HL-60 (cell line): ENCODE measurements at regions not wholly inside any gene's neighbourhood (a gene's known extent, or its start where the extent isn't known, plus 50 kb on each side); places are given as distances from the start of the nearest gene placed in this dataset.

Experiments
- DNase-seq, 2 experiments: peaks; one replicate each; pipeline ENCODE4 v3.0.0-alpha.2; 2010 to 2020; ENCODE audit warnings: low read depth in 1 of 2, low spot score in 1 of 2
- H3K27ac ChIP-seq: fragments of 250-450 bp; sonication (Bioruptor Pico); replicated peaks from 2 replicates; pipeline ENCODE4 v1.5.1; 2020; ENCODE audit warnings: mild to moderate bottlenecking, moderate library complexity
- H3K27me3 ChIP-seq: fragments of 250-450 bp; sonication (Bioruptor Pico); 2 replicates; pipeline ENCODE4 v1.5.1; 2021; ENCODE audit warnings: mild to moderate bottlenecking, moderate library complexity; ENCODE audit not compliant: insufficient read depth, poor library complexity, severe bottlenecking
- H3K4me3 ChIP-seq: replicated peaks from 2 replicates; pipeline ENCODE4 v1.5.1; 2011; ENCODE audit warnings: mild to moderate bottlenecking, control low read depth, low read length; ENCODE audit not compliant: insufficient read depth
- CTCF ChIP-seq: IDR thresholded peaks from one replicate; pipeline ENCODE4 v1.5.1; 2011; ENCODE audit warnings: low read length, control low read depth, inconsistent platforms; ENCODE audit not compliant: insufficient read depth
- GABPA ChIP-seq: IDR thresholded peaks from 2 replicates; pipeline ENCODE4 v1.6.1; 2012; ENCODE audit warnings: low read depth
- POLR2AphosphoS5 ChIP-seq: IDR thresholded peaks from 2 replicates; pipeline ENCODE4 v1.6.1; 2012; ENCODE audit warnings: low read depth
- REST ChIP-seq: IDR thresholded peaks from 2 replicates; pipeline ENCODE4 v1.6.1; 2012; ENCODE audit warnings: low read depth; ENCODE audit not compliant: insufficient replicate concordance
- SPI1 ChIP-seq: IDR thresholded peaks from 2 replicates; pipeline ENCODE4 v1.6.1; 2012; ENCODE audit warnings: low read depth, mild to moderate bottlenecking, borderline replicate concordance

GRCh38 chr18:46290440-46291020 lies 186.3 kb downstream of the HAUS1 start:
- Histone ChIP-seq H3K27ac (no peak overlapping the region), H3K4me3 (no peak overlapping the region), H3K27me3 (peaks cover under 1% of the 10 kb centered on the region)
- DNase-seq: no peak
- TF ChIP-seq POLR2AphosphoS5: no peak
- no peak for TF ChIP-seq CTCF
- TF ChIP-seq REST: no peak
- TF ChIP-seq SPI1: no peak
- no peak for TF ChIP-seq GABPA

- TF ChIP-seq CTCF: peak; percentile 36
- no peak for TF ChIP-seq REST
- peak; percentile 100 for TF ChIP-seq SPI1
- peak; percentile 45; the same call in 1 of the 2 replicates for TF ChIP-seq POLR2AphosphoS5
- TF ChIP-seq GABPA: no peak
- no peak overlapping the region for H3K4me3 ChIP-seq
- DNase-seq: peak; percentile 60 to 87
- no peaks in the 10 kb centered on the region for H3K27me3 ChIP-seq
- no peak overlapping the region for H3K27ac ChIP-seq
Measured at GRCh38 chr18:46291149-46291548, 187.0 kb downstream of the HAUS1 start.

- H3K27me3 ChIP-seq: no peaks in the 10 kb centered on the region
- no peak for DNase-seq
- no peak overlapping the region for H3K27ac ChIP-seq
- H3K4me3 ChIP-seq: no peak overlapping the region
- TF ChIP-seq SPI1 (no peak), REST (no peak), GABPA (no peak)
Measured at GRCh38 chr18:46293742-46294181, 189.6 kb downstream of the HAUS1 start.
